Stimulated activated CD4-positive, alpha-beta T cell treated with anti-CD3 and anti-CD28 coated beads, Interleukin-4, amount 100 ng/mL, for 1 hour (primary cell): ENCODE measurements at regions not wholly inside any gene's neighbourhood (a gene's known extent, or its start where the extent isn't known, plus 50 kb on each side); places are given as distances from the start of the nearest gene placed in this dataset.

Source experiments
- DNase-seq: peaks from one replicate; pipeline ENCODE4 v3.0.0-alpha.2; 2020

DNA sequence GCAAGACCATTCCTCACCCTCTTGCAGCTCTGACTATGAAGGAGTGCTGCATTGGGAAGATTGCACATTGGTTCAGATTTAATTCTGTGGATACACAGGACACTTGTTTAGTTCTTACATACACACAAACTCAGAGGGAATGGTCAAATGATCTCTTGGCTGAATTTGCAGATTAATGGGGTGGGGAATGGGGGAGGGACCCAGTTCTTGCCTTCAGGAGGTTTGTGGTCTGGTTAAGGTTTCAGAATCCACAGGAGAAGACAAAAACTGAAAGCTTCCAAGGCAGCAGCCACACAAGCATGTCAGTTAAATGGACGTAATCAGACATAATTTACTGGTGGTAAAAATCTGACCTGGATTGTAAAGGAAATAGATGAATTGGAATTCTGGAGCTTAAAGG is 257.1 kb upstream of the ROPN1 start:
- DNase-seq: no peak

DNA sequence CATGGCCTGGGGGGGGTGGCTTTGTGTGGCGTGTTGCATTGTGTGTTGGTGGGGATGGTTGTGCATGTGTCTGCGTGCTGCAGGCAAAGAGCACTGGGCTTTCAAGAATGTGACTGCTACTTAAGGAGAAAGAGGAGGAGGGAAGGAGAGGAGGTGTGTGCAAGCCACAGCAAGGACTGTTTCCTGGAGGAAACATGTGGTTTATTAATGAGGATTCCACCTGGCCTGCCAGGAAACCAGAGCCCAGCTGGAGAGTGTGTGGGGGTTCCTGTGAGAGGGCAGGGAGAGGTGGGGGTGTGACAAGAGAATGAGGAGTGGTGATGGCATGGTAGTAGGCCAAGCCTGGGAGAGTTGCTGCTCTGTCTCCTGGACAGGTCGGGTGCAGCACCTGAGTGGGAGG is 258.1 kb upstream of the ROPN1 start:
- no peak for DNase-seq

DNA sequence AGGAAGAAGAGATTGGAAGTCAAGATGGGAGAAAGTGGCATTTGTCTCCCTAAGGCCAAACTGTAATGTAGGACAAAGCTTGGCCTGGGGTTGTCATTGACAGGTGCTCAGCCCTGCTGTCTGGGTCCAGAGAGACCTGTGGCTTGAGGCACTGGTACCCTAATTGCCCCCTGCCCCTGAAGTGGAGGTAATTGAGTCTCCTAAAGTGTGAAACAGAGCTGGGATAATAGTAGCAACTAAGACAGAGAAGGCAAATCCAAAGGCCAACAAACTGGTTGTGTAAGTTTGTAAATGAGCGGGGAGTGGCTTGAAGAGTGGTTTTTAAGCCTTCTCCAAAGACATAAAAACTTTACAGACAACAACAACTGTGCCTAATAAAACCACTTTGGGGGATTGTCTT is 264.2 kb upstream of the ROPN1 start:
- no peak for DNase-seq

DNA sequence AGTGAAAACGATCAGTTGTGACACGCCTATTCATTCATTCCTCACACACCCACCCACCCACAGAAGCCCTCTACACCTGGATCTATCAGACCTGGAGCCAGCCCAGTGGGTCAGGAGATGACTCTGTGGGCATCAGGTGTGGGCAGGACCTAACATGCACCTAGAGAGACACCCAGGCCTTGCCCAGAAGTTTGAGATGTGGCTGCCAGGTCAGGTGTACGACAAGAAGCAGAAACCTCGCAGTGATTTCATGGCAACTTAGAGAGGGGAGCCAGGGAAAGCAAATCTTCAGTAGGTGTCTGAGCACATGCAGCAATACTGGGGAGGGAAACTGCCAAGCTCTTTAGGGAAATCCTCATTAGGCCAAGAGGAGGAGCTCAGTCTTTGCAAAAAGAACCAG is 264.7 kb upstream of the ROPN1 start:
- no peak for DNase-seq

DNA sequence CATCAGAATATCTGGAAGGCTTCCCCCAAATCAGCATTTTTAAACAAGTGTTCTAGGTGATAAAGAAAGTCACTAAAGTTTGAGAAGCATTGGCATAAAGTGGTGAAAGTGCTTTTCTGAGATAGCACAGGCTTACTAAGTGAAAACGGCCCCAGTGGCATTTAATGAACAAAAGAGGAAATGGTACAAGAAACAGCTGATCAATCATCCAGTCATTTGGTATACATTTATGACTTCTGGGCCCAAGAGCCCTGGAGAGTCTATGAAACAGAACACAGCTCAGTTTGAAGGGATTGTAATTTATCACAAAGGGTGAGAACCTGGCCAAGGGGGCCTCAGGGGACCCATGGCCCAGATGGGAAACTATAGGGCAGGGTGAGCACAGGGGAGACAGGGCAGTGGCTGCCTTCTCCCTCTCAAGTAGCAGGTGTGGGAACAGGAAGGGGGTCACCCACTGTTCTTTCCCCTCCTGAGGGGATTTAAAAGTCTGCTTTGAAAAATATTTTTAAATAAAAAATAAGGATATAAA is 265.5 kb upstream of the ROPN1 start:
- no peak for DNase-seq

DNA sequence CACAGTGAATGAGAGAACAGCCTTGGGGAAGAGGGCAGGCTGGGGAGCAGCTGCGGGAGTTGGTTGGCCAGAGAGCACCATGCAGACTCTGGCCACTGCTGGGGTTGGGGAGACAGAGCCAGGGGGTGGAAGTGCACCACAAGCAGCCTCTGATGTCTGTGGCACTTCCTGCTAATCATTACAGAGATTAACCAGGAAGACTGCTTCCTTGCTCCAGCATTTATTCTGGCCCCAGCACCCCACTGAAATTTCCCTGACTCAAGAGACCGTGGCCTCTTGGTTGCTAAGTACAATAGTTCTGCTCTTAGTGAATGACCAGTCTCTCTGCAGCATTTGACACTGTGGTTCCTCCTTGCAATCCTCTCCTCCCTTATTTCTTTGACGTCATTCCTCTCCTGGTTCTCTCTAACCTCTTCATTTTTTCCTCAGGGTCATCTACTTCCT is 266.2 kb upstream of the ROPN1 start:
- DNase-seq: no peak

DNA sequence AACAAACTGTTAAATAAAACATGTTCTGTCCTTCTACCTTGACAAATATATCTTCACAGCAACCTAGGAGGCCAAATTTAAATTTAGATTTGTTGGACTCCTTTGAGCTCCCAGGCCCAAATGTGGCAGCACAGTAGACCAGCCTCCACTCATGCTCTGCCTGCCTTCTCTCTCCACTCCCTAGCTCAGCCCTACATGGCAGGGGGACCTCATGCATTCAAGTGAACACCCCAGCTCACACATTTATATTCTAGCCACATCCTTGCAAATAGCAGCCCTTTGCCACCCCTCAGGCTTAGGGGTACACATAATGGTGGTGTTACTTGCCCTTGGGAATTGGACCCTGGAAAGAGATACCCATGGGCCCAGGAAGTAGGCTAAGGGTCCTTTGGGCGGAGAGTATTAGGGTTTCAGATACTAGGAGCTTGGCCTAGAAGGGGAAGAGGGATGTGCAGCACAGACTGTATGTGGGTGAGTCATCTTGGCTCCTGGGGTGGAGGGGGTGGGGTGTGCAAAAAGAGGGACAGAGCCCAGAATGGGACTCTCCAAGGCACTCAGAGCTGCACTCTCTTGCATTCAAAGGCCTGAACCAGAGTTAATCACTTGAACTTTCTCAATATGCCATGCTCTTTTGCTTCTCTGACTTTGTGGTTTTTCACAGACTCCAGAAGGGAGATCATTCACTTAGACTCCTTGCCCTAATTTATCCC is 268.4 kb upstream of the ROPN1 start:
- no peak for DNase-seq

DNA sequence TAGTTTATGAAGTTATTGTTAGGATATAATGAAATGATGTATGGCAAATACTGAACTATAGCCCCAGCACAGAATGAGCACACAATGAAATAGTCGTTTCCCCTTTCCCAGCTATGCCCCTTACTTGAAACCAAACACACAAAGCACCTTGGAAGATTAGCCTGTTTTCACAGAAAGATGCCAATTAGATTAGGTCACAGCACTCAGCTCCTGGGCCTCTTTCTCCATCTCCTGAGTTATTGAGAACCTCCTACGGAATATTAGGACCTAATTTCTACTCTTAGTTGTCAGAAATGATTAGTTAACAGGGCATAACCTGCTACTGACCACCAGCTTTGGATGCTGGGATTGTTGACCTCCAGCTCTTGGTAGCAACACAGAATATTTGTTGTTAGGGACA is 269.4 kb upstream of the ROPN1 start:
- no peak for DNase-seq

DNA sequence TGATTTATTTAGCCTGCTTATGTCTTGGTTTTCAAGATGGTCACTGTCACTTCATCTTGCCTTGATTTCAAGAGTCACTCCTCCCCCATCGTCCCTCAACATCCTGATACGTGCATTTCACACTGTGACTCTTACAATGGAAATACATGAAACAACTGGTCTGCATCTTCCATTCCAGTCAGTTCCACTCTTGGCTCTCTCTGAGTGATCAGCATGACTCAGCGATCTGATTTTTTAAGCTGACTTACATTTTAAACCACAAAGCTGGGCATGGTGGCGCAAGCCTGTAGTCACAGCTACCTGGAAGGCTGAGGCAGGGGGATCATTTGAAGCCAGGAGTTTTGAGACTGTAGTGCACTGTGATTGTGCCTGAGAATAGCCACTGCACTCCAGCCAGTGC is 271.2 kb upstream of the ROPN1 start:
- DNase-seq: no peak

DNA sequence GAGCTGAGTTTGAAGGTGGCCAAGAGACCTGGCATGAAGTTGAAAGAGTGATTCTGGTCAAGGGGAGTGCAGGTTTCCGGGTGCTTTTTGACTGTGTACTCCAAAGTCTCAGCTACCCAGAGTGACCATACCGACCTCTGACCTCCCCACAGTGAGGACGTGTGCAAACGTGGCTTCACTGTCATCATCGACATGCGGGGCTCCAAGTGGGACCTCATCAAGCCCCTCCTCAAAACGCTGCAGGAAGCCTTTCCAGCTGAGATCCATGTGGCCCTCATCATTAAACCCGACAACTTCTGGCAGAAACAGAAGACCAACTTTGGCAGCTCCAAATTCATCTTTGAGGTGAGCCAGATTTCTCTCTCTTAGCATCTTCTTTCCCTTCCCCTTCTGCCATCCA is 272.4 kb upstream of the ROPN1 start:
- no peak for DNase-seq

DNA sequence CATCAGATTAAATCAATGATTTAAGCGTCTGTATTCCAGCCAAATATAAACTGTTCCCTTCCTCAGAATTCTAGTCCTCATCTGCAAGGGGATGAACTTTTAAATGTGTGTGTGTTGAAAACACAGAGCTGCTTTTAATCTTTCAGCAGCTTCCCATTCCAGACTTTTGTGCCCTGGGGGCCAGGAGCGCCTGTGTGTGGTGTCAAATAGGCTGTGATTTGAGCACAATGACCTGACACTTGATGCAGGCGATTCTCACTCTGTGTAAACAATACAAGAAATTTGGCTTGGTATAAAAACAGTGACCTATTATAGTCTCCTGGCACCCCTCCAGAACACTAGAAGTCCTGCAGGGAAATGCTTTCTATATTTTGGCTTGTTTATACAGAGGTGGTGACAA is 274.6 kb upstream of the ROPN1 start:
- no peak for DNase-seq

DNA sequence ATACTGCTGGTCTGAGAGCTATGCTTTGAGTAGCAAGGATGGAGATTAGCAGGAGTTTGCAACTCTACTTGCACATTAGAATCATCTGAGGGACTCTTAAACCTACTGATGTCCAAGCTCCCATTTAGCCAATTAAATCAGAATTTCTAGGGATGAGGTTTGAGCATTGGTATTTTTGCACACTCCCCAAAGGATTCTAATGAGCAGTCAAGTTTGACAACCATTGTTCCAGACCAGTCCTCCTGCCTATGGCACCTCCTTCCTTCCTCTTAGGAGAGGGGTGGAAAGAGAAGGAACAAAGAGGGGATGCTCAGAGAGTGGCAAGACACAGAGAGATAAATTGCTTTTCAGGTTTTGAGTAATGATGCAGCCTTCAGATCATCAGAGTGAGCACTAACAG is 275.5 kb upstream of the ROPN1 start:
- DNase-seq: no peak

DNA sequence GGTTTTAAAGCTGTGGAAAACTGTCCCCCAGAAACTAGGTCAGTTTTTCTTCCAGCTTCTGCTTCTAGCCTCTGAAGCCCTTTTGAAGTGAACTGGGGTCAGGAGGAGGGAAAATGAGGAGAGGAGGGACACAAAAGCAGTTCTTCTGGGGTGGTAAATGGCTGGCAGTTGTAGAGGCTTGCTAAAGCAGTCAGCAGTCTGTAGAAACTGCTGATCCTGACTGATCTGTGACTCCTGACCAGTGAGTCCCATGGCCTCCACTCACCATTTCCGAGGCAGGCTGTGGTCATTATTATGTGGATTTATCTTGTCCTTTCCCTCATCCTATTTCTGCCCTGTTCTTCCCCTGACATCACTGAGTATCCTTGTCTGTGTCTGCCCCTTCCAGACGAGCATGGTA is 276.4 kb upstream of the ROPN1 start:
- no peak for DNase-seq

DNA sequence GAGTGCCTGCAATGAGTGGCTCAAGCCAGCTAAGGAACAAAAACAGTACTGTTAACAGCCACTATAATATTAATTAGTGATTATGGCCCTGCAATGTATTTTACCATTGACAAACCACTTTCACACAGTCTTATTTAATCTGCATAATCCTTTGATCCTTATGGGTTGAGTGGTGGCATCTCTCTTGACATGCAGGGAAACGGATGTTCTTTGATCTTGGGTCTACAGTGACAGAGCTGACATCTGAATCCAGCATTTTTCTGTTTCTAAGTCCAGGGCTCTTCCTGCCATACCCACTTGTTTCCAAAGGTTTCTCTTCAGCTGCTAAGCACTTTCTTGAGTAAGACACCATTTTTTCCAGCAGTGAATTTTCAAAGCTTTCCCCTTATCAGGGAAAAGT is 277.7 kb upstream of the ROPN1 start:
- no peak for DNase-seq

DNA sequence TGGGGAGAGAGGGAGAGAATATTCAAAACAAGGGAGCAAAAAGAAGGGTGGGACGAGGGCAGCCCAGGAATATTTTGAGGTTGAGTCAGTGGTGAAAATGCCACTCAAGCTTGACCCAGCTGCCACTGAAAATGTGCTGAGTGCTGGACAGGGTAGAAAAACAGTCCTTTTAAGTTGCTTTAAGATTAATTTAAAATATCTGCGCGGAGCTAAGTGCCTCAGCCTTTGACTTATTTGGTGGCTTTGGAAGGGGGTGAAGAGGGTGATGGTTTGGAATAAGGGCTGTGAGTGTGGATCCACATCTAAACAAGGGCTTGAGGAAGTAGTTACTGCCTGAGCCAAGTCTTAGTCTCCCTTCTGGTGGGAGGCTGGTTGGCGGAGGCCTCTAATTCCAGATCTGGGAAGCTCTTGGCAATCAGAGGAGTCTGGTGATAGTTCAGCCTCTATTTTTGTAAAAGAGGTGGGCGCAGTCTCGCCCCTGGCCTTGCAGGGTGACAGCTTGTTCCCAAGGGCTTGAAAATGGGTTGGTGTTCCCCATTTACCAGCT is 280.8 kb upstream of the ROPN1 start:
- DNase-seq: no peak

DNA sequence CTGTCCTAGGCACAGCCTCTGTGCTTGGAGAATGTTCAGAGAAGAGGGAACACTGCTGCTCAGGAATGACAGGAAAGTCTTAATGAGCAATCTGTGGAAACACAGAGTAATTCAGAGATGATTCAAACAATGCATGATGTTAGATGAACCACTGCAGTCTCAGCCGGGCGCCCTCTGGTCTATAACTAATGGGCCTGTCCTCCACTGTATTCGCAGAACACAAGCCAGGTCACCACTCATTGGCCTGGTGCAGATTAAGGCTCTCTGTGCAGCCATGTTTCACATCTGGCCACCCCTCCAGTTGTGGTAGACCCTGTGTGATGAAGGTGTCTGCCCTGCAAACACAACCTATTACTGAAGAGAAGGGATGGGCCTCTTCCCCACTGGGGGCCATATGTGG is 281.7 kb upstream of the ROPN1 start:
- no peak for DNase-seq

DNA sequence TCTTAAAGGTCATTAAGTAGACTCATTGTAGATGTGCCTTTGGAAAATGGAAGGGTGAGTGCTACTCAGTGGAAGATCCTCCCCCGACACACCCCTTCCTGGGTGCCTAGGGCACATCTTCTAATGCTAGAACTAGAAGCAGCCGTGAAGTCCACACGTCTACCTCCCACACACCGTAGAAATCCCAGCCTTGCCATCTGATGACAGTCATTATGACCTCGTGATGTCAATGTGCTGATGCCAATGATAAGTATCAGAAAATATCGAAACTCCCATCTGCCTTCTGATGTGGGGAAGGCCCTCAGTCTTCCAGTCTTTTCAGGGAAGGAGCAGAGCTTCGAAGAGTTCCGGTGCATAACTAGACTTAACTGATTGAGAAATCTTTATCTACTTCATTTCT is 282.1 kb upstream of the ROPN1 start:
- no peak for DNase-seq

DNA sequence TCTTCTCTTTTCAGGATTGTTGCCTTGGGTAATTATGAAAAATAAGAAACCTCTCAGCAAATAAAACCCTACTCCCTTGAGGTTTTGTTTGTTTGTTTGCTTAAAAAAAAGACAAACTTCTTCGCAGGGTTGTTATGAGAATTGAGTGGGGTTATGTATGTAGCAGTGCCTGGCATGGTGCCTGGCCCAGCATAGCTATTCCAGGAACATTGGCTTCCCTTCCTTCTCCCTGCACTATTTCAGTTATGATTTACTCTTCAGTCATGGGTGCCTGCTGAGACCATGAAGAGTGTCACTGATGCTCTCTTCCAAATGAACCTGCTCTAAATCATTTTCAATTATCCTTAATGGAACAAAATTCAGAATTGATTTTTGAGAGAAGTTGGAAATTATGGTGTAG is 283.5 kb upstream of the ROPN1 start:
- no peak for DNase-seq

DNA sequence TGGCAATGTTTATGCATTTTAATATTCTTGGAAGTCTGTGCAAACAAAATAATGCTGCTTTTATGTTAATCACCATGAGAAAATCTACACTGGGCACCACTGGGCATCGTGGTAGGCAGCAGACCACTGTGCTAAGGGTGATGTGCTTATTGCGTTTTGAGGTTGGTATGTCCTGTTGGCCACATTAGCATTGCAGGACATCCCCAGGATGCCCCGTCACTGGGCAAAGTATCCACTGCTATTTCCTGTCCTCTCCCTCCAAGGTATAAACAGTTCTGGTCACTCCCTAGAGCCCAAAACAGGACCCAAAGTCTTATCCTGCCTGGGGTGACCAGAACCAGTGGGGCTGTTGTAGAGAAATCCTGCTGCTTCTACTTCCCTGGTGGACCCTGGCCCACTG is 284.2 kb upstream of the ROPN1 start:
- no peak for DNase-seq

DNA sequence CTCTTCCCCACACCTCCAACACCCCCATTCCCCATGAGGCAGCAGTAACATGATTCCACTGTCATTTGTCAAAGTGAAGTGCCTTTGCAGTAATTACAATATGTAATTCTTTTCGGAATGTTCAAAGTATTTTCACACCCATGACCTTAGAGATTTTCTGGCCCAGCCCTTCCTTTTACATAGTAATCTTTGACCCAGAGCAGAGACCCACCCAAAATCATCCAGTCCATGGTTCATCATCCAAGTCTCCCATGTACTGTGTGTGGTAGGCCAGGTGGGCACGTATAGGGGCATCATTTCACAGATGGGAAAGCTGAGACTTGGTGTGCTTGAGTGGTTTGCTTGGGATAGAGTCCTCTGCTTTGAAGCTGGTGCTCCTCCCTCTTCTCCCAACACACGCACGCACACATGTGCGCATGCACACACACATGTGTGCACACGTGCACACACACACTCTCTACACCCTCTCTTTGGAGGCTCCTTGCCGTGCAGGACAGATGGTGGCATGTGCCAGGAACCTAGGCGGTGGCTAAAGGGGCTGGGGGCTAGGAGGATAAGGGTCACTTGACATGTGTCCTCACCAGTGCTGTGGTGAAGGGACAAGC is 284.7 kb upstream of the ROPN1 start:
- DNase-seq: no peak

DNA sequence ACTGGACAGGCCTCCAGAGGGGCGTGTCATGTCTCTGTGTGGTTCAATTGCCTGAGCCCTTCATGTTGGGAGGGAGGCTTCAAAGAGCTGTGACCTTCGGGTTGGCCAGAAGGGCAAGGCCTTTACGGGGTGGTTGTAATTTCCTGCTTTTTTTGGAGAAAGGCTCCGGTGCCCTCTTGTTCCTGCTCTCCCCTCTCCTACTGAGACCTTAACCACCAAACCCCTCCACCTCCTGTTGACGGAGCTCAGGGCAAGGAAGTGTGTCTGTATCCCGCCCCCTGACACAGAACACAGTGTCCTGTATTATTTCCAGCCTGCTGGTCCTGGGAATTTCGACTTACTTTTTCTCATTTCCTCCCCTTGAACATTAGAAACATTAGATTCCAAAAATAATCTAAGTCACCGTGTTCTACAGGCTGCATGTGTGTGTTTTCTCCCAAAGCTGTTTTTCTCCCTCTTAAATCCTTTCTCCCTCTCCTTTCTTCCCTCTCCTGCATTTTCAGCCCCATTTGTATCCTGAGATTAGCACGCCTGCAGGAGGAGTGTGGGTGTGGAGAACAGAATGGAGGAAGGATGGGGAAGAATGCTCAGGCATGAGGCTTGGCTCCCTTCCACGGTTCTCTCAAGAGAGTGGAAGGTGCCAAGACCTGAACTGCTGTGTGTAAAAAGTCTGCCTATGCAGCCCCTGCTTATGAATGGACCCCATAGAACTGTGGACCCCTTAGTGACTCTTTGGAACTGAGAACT is 285.4 kb upstream of the ROPN1 start:
- DNase-seq: no peak

DNA sequence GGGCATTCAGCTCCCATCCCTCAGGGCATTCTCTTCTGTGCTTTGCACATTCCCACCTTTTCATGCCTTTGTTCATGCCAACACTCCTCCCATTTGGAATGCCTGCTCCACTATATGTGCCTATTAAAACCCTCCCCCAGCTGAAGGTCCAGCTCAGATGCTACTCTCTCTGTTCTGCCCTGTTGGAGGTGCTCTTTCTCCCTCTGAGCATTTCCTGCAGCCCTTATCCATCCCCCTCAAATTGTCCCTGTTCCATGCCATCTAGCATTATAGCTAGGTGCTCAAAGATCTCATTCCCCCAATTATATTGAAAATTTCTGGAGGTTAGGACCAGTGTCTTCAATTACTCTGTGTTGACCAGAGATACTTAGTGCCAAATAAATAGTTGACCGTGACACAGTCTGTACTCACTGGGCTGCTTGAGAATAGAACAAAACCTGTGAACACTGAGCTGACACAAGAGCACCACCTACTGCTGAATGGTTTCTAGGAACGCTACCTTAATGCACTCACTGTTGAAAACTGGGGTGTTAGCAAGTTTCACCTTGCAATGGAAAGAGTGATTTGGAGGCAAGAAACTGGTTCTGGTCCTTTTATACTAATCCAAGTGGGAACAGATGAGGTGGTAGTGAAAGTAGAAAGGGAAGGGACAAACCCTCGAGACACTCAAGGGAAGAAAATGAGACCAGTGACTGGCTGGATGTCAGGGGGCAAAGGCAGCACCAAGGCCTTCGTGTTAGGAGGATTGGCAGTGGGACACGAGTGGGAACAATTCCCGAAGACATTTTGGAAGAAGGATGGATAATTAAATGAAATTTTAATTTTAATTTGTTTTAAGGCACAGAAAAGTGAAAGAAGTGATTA is 289.8 kb upstream of the ROPN1 start:
- no peak for DNase-seq
